ENCODE measurements at regions not wholly inside any gene's neighbourhood (a gene's known extent, or its start where the extent isn't known, plus 50 kb on each side); places are given as distances from the start of the nearest gene placed in this dataset.

- Histone ChIP-seq H3K27me3 (ENCODE audit: control insufficient read depth in 2 of 2, insufficient read depth in 2 of 2, low read length in 2 of 2) (peaks cover 0 to 5% of the 10 kb centered on the region in 2 experiments; a peak in 1 of 5 replicates), H3K9me3 (replicated peaks; ENCODE audit: control insufficient read depth, insufficient read depth, low read depth, low read length) (no peaks in the 10 kb centered on the region)
These were observed 282.1 kb downstream of the BCL2 start for GRCh38 chr18:63037491-63037890.

GRCh38 chr18:63031375-63031774 is 288.2 kb downstream of the BCL2 start:
- H3K27ac ChIP-seq (ENCODE audit: extremely low read depth, low read depth, low read length): no peak overlapping the region
- H3K9me1 ChIP-seq (ENCODE audit: control insufficient read depth, insufficient read depth, low read length): no peaks in the 10 kb centered on the region
- H3K36me3 ChIP-seq (ENCODE audit: control insufficient read depth, insufficient read depth, low read length): no peaks in the 10 kb centered on the region
- no peak overlapping the region for H3K4me2 ChIP-seq (ENCODE audit: insufficient read depth, low read length)
- H3K9me3 ChIP-seq (replicated peaks; ENCODE audit: control insufficient read depth, insufficient read depth, low read depth, low read length): no peaks in the 10 kb centered on the region
- BruUV-seq (replicated peaks): no TSS peak
- no peaks in the 10 kb centered on the region for H3K4me1 ChIP-seq (replicated peaks in 1 of 2; ENCODE audit: control insufficient read depth in 2 of 2, insufficient read depth in 2 of 2, low read length in 2 of 2)
- no peaks in the 10 kb centered on the region for H4K20me1 ChIP-seq (replicated peaks; ENCODE audit: control insufficient read depth, insufficient read depth, low read length)
- whole genome bisulfite sequencing (ENCODE audit: insufficient coverage, low coverage, missing lambda C conversion rate): 0% methylated on average over 1 of the region's 1 CpG
- DNase-seq (ENCODE audit: extremely low read depth in 1 of 4, low spot score in 3 of 4): no peak
- H3K4me3 ChIP-seq: no peak overlapping the region
- H3K27me3 ChIP-seq (ENCODE audit: control insufficient read depth in 2 of 2, insufficient read depth in 2 of 2, low read length in 2 of 2): no peaks in the 10 kb centered on the region; a peak in 1 of 5 replicates
- no peak overlapping the region for H2AFZ ChIP-seq (ENCODE audit: low read depth, low read length)
- no peak for ATAC-seq
- in situ Hi-C loops (cut with MboI) (no loop called here), intact Hi-C loops (cut with micrococcal nuclease) (no loop called here)
- no peaks in the 10 kb centered on the region for H3K79me2 ChIP-seq (ENCODE audit: control insufficient read depth, insufficient read depth, low read length)
- TF ChIP-seq NKRF (IDR thresholded peaks at IDR 0.05; ENCODE audit: borderline replicate concordance) (no peak), ASH1L (IDR thresholded peaks at IDR 0.05; ENCODE audit: borderline replicate concordance, low read depth, partially characterized antibody) (no peak), CHCHD3 (CRISPR knock-in tag; IDR thresholded peaks at IDR 0.05) (no peak), CBFA2T2 (conservative IDR thresholded peaks at IDR 0.05) (no peak), E4F1 (CRISPR knock-in tag; IDR thresholded peaks at IDR 0.05; ENCODE audit: borderline replicate concordance) (no peak), ZNF395 (CRISPR knock-in tag; IDR thresholded peaks at IDR 0.05) (no peak)
- no peak for FAIRE-seq
- CTCF ChIA-PET (ENCODE audit: low intra/inter-chr PET ratio): no interaction called here
- POLR2A ChIA-PET: no interaction called here
- no peak overlapping the region for H3K9ac ChIP-seq (ENCODE audit: insufficient read depth in 1 of 2, low read depth in 2 of 2, low read length in 2 of 2)

More at GRCh38 chr18:63037491-63037890, 282.1 kb downstream of the BCL2 start:
- Histone ChIP-seq H3K9ac (ENCODE audit: insufficient read depth in 1 of 2, low read depth in 2 of 2, low read length in 2 of 2) (no peak overlapping the region), H2AFZ (ENCODE audit: low read depth, low read length) (no peak overlapping the region), H3K4me1 (replicated peaks in 1 of 2; ENCODE audit: control insufficient read depth in 2 of 2, insufficient read depth in 2 of 2, low read length in 2 of 2) (no peaks in the 10 kb centered on the region), H3K27ac (ENCODE audit: extremely low read depth, low read depth, low read length) (no peak overlapping the region), H4K20me1 (replicated peaks; ENCODE audit: control insufficient read depth, insufficient read depth, low read length) (no peaks in the 10 kb centered on the region), H3K9me1 (ENCODE audit: control insufficient read depth, insufficient read depth, low read length) (no peaks in the 10 kb centered on the region), H3K79me2 (ENCODE audit: control insufficient read depth, insufficient read depth, low read length) (no peaks in the 10 kb centered on the region), H3K36me3 (ENCODE audit: control insufficient read depth, insufficient read depth, low read length) (no peaks in the 10 kb centered on the region), H3K4me3 (no peak overlapping the region), H3K4me2 (ENCODE audit: insufficient read depth, low read length) (no peak overlapping the region)
- FAIRE-seq (no peak), ATAC-seq (no peak), DNase-seq (ENCODE audit: extremely low read depth in 1 of 4, low spot score in 3 of 4) (no peak)
- CTCF ChIA-PET (ENCODE audit: low intra/inter-chr PET ratio): no interaction called here
- BruUV-seq (replicated peaks): no TSS peak
- no peak for TF ChIP-seq MXD1 (CRISPR knock-in tag; IDR thresholded peaks at IDR 0.05; ENCODE audit: borderline replicate concordance, poor library complexity, severe bottlenecking)
- no peak for TF ChIP-seq PRMT5 (CRISPR knock-in tag; IDR thresholded peaks at IDR 0.05)
- TF ChIP-seq NCOA2 (IDR thresholded peaks at IDR 0.05; ENCODE audit: partially characterized antibody in 2 of 2): no peak
- TF ChIP-seq ZBTB1 (CRISPR knock-in tag; IDR thresholded peaks at IDR 0.05; ENCODE audit: borderline replicate concordance, low read depth): no peak
- WGBS (ENCODE audit: insufficient coverage, low coverage, missing lambda C conversion rate): 0% methylated on average over 2 of the region's 2 CpGs
- POLR2A ChIA-PET: no interaction called here
- intact Hi-C loops (cut with micrococcal nuclease): no loop called here
- in situ Hi-C loops (cut with MboI): no loop called here
